Brain microvascular endothelial cell (primary cell): ENCODE measurements at regions not wholly inside any gene's neighbourhood (a gene's known extent, or its start where the extent isn't known, plus 50 kb on each side); places are given as distances from the start of the nearest gene placed in this dataset.

Experiments used
- DNase-seq: peaks from one replicate; pipeline ENCODE4 v3.0.0-alpha.2; 2020
- H3K27ac ChIP-seq: fragments of 250-450 bp; sonication (Bioruptor Pico); 2 replicates; pipeline ENCODE4 v1.5.1; 2020; ENCODE audit warnings: mild to moderate bottlenecking, moderate library complexity
- H3K27me3 ChIP-seq: fragments of 250-450 bp; sonication (Bioruptor Pico); replicated peaks from 2 replicates; pipeline ENCODE4 v1.5.1; 2020; ENCODE audit warnings: mild to moderate bottlenecking
- H3K36me3 ChIP-seq: fragments of 250-450 bp; sonication (Bioruptor Pico); replicated peaks from 2 replicates; pipeline ENCODE4 v1.5.1; 2020; ENCODE audit warnings: mild to moderate bottlenecking
- H3K4me3 ChIP-seq: 2 replicates; pipeline ENCODE4 v1.5.1; 2011; ENCODE audit warnings: low read depth, mild to moderate bottlenecking, control low read depth, low read length, moderate library complexity
- CTCF ChIP-seq: IDR thresholded peaks from 2 replicates; pipeline ENCODE4 v1.5.1; 2011; ENCODE audit warnings: low read depth, mild to moderate bottlenecking, moderate library complexity, low read length, control low read depth, inconsistent platforms; ENCODE audit errors: missing control alignments
- in situ Hi-C: cut with HindIII; loops from 2 replicates; pipeline ENCODE4 v1.10.0; 2017; ENCODE audit warnings: low sequenced_read_pairs, low pct_ligation_motif_present

- H3K4me3 ChIP-seq: no peak overlapping the region
- no peak for DNase-seq
- H3K27me3 ChIP-seq: no peaks in the 10 kb centered on the region
- H3K27ac ChIP-seq: no peak overlapping the region
- H3K36me3 ChIP-seq: no peaks in the 10 kb centered on the region
- in situ Hi-C loops: no loop called here
- no peak for TF ChIP-seq CTCF
Measured at GRCh38 chr5:117191251-117191650, 616.6 kb upstream of the SEMA6A start.

GRCh38 chr5:117189784-117190183 is 615.2 kb upstream of the SEMA6A start:
- Histone ChIP-seq H3K27me3 (no peaks in the 10 kb centered on the region), H3K27ac (no peak overlapping the region), H3K36me3 (no peaks in the 10 kb centered on the region), H3K4me3 (no peak overlapping the region)
- DNase-seq: no peak
- TF ChIP-seq CTCF: no peak
- in situ Hi-C loops: no loop called here

- in situ Hi-C loops: no loop called here
Measured at GRCh38 chr5:117188211-117188610, 613.6 kb upstream of the SEMA6A start.

GRCh38 chr5:117186751-117187150 is 612.1 kb upstream of the SEMA6A start:
- Histone ChIP-seq H3K36me3 (no peaks in the 10 kb centered on the region), H3K4me3 (no peak overlapping the region), H3K27ac (no peak overlapping the region), H3K27me3 (no peaks in the 10 kb centered on the region)
- TF ChIP-seq CTCF: no peak
- no peak for DNase-seq
- in situ Hi-C loops: no loop called here

More at GRCh38 chr5:117188211-117188610, 613.6 kb upstream of the SEMA6A start:
- H3K27ac ChIP-seq: no peak overlapping the region
- no peaks in the 10 kb centered on the region for H3K36me3 ChIP-seq
- no peak for TF ChIP-seq CTCF
- no peak for DNase-seq
- H3K4me3 ChIP-seq: no peak overlapping the region
- H3K27me3 ChIP-seq: no peaks in the 10 kb centered on the region

- DNase-seq: no peak
- in situ Hi-C loops: no loop called here
- no peaks in the 10 kb centered on the region for H3K27me3 ChIP-seq
Measured at GRCh38 chr5:117183326-117183725, 608.7 kb upstream of the SEMA6A start.

More at GRCh38 chr5:117183326-117183725, 608.7 kb upstream of the SEMA6A start:
- no peak for TF ChIP-seq CTCF
- Histone ChIP-seq H3K27ac (no peak overlapping the region), H3K36me3 (no peaks in the 10 kb centered on the region), H3K4me3 (no peak overlapping the region)
